CD4-positive, alpha-beta T cell treated with Interferon alpha-2 for 1 hour (primary cell): ENCODE measurements at regions not wholly inside any gene's neighbourhood (a gene's known extent, or its start where the extent isn't known, plus 50 kb on each side); places are given as distances from the start of the nearest gene placed in this dataset.
A peak's percentile ranks its signal among the peaks of the same experiment; 100 is the strongest.
"Not testable (repeated sequence)": the region's sequence is repeated elsewhere in the genome, so short reads cannot be mapped to it uniquely, and the experiment has no call there.

Experiments used
- DNase-seq, 2 donors: peaks; one replicate each; pipeline ENCODE4 v3.0.0-alpha.2; 2020 to 2022

- no peak for DNase-seq
These were observed 160.9 kb upstream of the AHI1 start for GRCh38 chr6:135658481-135658880.

- DNase-seq: no peak
These were observed 161.4 kb upstream of the AHI1 start for GRCh38 chr6:135658916-135659315.

- no peak for DNase-seq
These were observed 167.0 kb upstream of the AHI1 start for GRCh38 chr6:135664527-135664926.

GRCh38 chr6:135665935-135666334, 168.4 kb upstream of the AHI1 start:
- DNase-seq: no peak

- no peak for DNase-seq
These were observed 170.3 kb upstream of the AHI1 start for GRCh38 chr6:135667691-135668455.

GRCh38 chr6:135672256-135672655, 174.7 kb upstream of the AHI1 start:
- no peak for DNase-seq

GRCh38 chr6:135673501-135674309, 176.2 kb upstream of the AHI1 start:
- DNase-seq: no peak

- no peak for DNase-seq
These were observed 176.5 kb upstream of the PDE7B start for GRCh38 chr6:135675026-135675425.

- DNase-seq: peak; percentile 46 to 64
These were observed 175.6 kb upstream of the PDE7B start for GRCh38 chr6:135675862-135676261.

- DNase-seq: no peak
These were observed 170.3 kb upstream of the PDE7B start for GRCh38 chr6:135680964-135681913.

- no peak for DNase-seq
These were observed 164.7 kb upstream of the PDE7B start for GRCh38 chr6:135686784-135687301.

- DNase-seq: not testable (repeated sequence)
These were observed 163.0 kb upstream of the PDE7B start for GRCh38 chr6:135688476-135688875.

- no peak for DNase-seq
These were observed 159.1 kb upstream of the PDE7B start for GRCh38 chr6:135692426-135692825.

GRCh38 chr6:135693811-135694370, 157.6 kb upstream of the PDE7B start:
- no peak for DNase-seq

- no peak for DNase-seq
These were observed 151.8 kb upstream of the PDE7B start for GRCh38 chr6:135699705-135700104.

- DNase-seq: no peak
These were observed 150.1 kb upstream of the PDE7B start for GRCh38 chr6:135701426-135701825.

- no peak for DNase-seq
These were observed 148.5 kb upstream of the PDE7B start for GRCh38 chr6:135703007-135703406.

GRCh38 chr6:135703621-135704020, 147.9 kb upstream of the PDE7B start:
- DNase-seq: no peak

GRCh38 chr6:135707426-135707825, 144.1 kb upstream of the PDE7B start:
- no peak for DNase-seq

GRCh38 chr6:135710042-135710441, 141.5 kb upstream of the PDE7B start:
- no peak for DNase-seq

- no peak for DNase-seq
These were observed 129.3 kb upstream of the PDE7B start for GRCh38 chr6:135722190-135722589.

GRCh38 chr6:135722679-135723078, 128.8 kb upstream of the PDE7B start:
- DNase-seq: no peak
